Naive B cell (primary cell): ENCODE measurements at regions not wholly inside any gene's neighbourhood (a gene's known extent, or its start where the extent isn't known, plus 50 kb on each side); places are given as distances from the start of the nearest gene placed in this dataset.
A peak's percentile ranks its signal among the peaks of the same experiment; 100 is the strongest.

Experiments used
- ATAC-seq, 2 donors: fragments of 150-1000 bp; cut with Tn5 transposase; 2 replicates each; pipeline ENCODE4 v1.10.0; 2021; ENCODE audit warnings: low read depth in 2 of 2, mild to moderate bottlenecking in 2 of 2, moderate library complexity in 2 of 2
- DNase-seq: peaks from one replicate; pipeline ENCODE4 v3.0.0; 2022
- H3K27ac Mint-ChIP-seq, 6 donors: one replicate each; pipeline ENCODE4 v1.8.0; 2020 to 2022; ENCODE audit warnings: mild to moderate bottlenecking in 6 of 6, mixed read lengths in 6 of 6, moderate library complexity in 5 of 6, inconsistent platforms in 2 of 6
- H3K27me3 Mint-ChIP-seq, 3 donors: one replicate each; pipeline ENCODE4 v1.8.0; 2021 to 2022; ENCODE audit warnings: mixed read lengths in 3 of 3, mild to moderate bottlenecking in 1 of 3
- H3K36me3 Mint-ChIP-seq, 2 donors: one replicate each; pipeline ENCODE4 v1.8.0; 2020 to 2022; ENCODE audit warnings: mixed read lengths in 2 of 2, inconsistent platforms in 1 of 2, mild to moderate bottlenecking in 1 of 2
- H3K4me1 Mint-ChIP-seq, 3 donors: one replicate each; pipeline ENCODE4 v1.8.0; 2020 to 2022; ENCODE audit warnings: mixed read lengths in 3 of 3, inconsistent platforms in 1 of 3, mild to moderate bottlenecking in 1 of 3, moderate library complexity in 1 of 3
- H3K4me3 Mint-ChIP-seq, 8 donors: one replicate each; pipeline ENCODE4 v1.8.0; 2020 to 2022; ENCODE audit warnings: mild to moderate bottlenecking in 8 of 8, mixed read lengths in 8 of 8, moderate library complexity in 8 of 8, inconsistent platforms in 2 of 8
- H3K9me3 Mint-ChIP-seq, 7 donors: one replicate each; pipeline ENCODE4 v1.8.0; 2020 to 2022; ENCODE audit warnings: mixed read lengths in 7 of 7, mild to moderate bottlenecking in 5 of 7, inconsistent platforms in 2 of 7, moderate library complexity in 1 of 7

- DNase-seq, result no peak
- Mint-ChIP-seq H3K27ac (no peak overlapping the region), H3K4me1 (peaks cover 0 to 2% (median 0%) of the 10 kb centered on the region in 3 donors), H3K27me3 (peaks cover 0 to 8% (median 0%) of the 10 kb centered on the region in 3 donors), H3K4me3 (no peak overlapping the region), H3K36me3 (no peaks in the 10 kb centered on the region), H3K9me3 (no peaks in the 10 kb centered on the region)
- ATAC-seq, result no peak
These were observed 542.0 kb downstream of the TNS3 start for GRCh38 chr7:47039904-47040303.

GRCh38 chr7:47039089-47039648 lies 542.7 kb downstream of the TNS3 start:
- H3K4me3 Mint-ChIP-seq, result no peak overlapping the region
- H3K4me1 Mint-ChIP-seq, result peaks cover 0 to 2% (median 0%) of the 10 kb centered on the region in 3 donors
- H3K9me3 Mint-ChIP-seq, result no peaks in the 10 kb centered on the region
- DNase-seq (no peak), ATAC-seq (no peak)
- H3K27me3 Mint-ChIP-seq, result peaks cover 0 to 8% (median 0%) of the 10 kb centered on the region in 3 donors
- no peaks in the 10 kb centered on the region for H3K36me3 Mint-ChIP-seq
- H3K27ac Mint-ChIP-seq, result peak overlapping the region in 1 of 6 donors; percentile 8

GRCh38 chr7:47038621-47039020 lies 543.3 kb downstream of the TNS3 start:
- H3K4me1 Mint-ChIP-seq, result peaks cover 0 to 2% (median 0%) of the 10 kb centered on the region in 3 donors
- peak overlapping the region in 1 of 6 donors; percentile 8 for H3K27ac Mint-ChIP-seq
- ATAC-seq (no peak), DNase-seq (no peak)
- H3K27me3 Mint-ChIP-seq, result peaks cover 0 to 8% (median 0%) of the 10 kb centered on the region in 3 donors
- peak overlapping the region in 1 of 8 donors; percentile 3 for H3K4me3 Mint-ChIP-seq
- no peaks in the 10 kb centered on the region for H3K9me3 Mint-ChIP-seq
- H3K36me3 Mint-ChIP-seq, result no peaks in the 10 kb centered on the region

GRCh38 chr7:47037607-47038006 lies 544.3 kb downstream of the TNS3 start:
- Mint-ChIP-seq H3K4me1 (peaks cover 0 to 2% (median 0%) of the 10 kb centered on the region in 3 donors), H3K27me3 (peaks cover 0 to 8% (median 0%) of the 10 kb centered on the region in 3 donors), H3K36me3 (no peaks in the 10 kb centered on the region), H3K27ac (no peak overlapping the region), H3K9me3 (no peaks in the 10 kb centered on the region), H3K4me3 (no peak overlapping the region)
- DNase-seq (no peak), ATAC-seq (no peak)

- Mint-ChIP-seq H3K36me3 (no peaks in the 10 kb centered on the region), H3K27ac (peak overlapping the region in 1 of 6 donors; percentile 79), H3K4me3 (no peak overlapping the region), H3K4me1 (peaks cover 0 to 2% (median 0%) of the 10 kb centered on the region in 3 donors), H3K27me3 (peaks cover 0 to 1% (median 0%) of the 10 kb centered on the region in 3 donors), H3K9me3 (no peaks in the 10 kb centered on the region)
- no peak for DNase-seq
- no peak for ATAC-seq
These were observed 545.0 kb downstream of the TNS3 start for GRCh38 chr7:47036909-47037308.

- Mint-ChIP-seq H3K27ac (no peak overlapping the region), H3K9me3 (no peaks in the 10 kb centered on the region)
These were observed 546.4 kb downstream of the TNS3 start for GRCh38 chr7:47035522-47035921.

GRCh38 chr7:47034180-47034579 lies 547.7 kb downstream of the TNS3 start:
- ATAC-seq (no peak), DNase-seq (no peak)
- Mint-ChIP-seq H3K4me3 (no peak overlapping the region), H3K4me1 (peaks cover 0 to 2% (median 0%) of the 10 kb centered on the region in 3 donors), H3K9me3 (no peaks in the 10 kb centered on the region), H3K36me3 (no peaks in the 10 kb centered on the region), H3K27ac (no peak overlapping the region), H3K27me3 (peaks cover 4 to 12% (median 8%) of the 10 kb centered on the region in 3 donors)

More at GRCh38 chr7:47035522-47035921, 546.4 kb downstream of the TNS3 start:
- peaks cover 0 to 2% (median 0%) of the 10 kb centered on the region in 3 donors for H3K4me1 Mint-ChIP-seq
- H3K27me3 Mint-ChIP-seq, result peaks cover 2 to 8% (median 4%) of the 10 kb centered on the region in 3 donors
- ATAC-seq, result no peak
- no peaks in the 10 kb centered on the region for H3K36me3 Mint-ChIP-seq
- no peak for DNase-seq
- H3K4me3 Mint-ChIP-seq, result no peak overlapping the region

- no peak for ATAC-seq
- Mint-ChIP-seq H3K4me3 (no peak overlapping the region), H3K9me3 (no peaks in the 10 kb centered on the region), H3K36me3 (no peaks in the 10 kb centered on the region), H3K27me3 (peaks cover 4 to 12% (median 8%) of the 10 kb centered on the region in 3 donors), H3K27ac (no peak overlapping the region), H3K4me1 (no peaks in the 10 kb centered on the region)
- DNase-seq, result no peak
These were observed 549.4 kb downstream of the TNS3 start for GRCh38 chr7:47032536-47032908.

GRCh38 chr7:47031786-47032535 lies 550.0 kb downstream of the TNS3 start:
- Mint-ChIP-seq H3K27ac (no peak overlapping the region), H3K9me3 (no peaks in the 10 kb centered on the region), H3K4me3 (no peak overlapping the region), H3K4me1 (no peaks in the 10 kb centered on the region), H3K27me3 (peaks cover 4 to 12% (median 8%) of the 10 kb centered on the region in 3 donors), H3K36me3 (no peaks in the 10 kb centered on the region)
- no peak for ATAC-seq
- DNase-seq, result no peak

- Mint-ChIP-seq H3K27ac (no peak overlapping the region), H3K36me3 (no peaks in the 10 kb centered on the region), H3K4me3 (no peak overlapping the region), H3K27me3 (peaks cover 4 to 14% (median 12%) of the 10 kb centered on the region in 3 donors), H3K9me3 (no peaks in the 10 kb centered on the region), H3K4me1 (no peaks in the 10 kb centered on the region)
- no peak for DNase-seq
- ATAC-seq, result no peak
These were observed 553.6 kb downstream of the TNS3 start for GRCh38 chr7:47028284-47028683.

- Mint-ChIP-seq H3K4me3 (no peak overlapping the region), H3K4me1 (no peaks in the 10 kb centered on the region), H3K27ac (no peak overlapping the region), H3K9me3 (no peaks in the 10 kb centered on the region), H3K27me3 (peaks cover 4 to 14% (median 12%) of the 10 kb centered on the region in 3 donors), H3K36me3 (no peaks in the 10 kb centered on the region)
- DNase-seq, result no peak
- ATAC-seq, result no peak
These were observed 554.1 kb downstream of the TNS3 start for GRCh38 chr7:47027695-47028240.

- DNase-seq, result no peak
- H3K27me3 Mint-ChIP-seq, result peaks cover 4 to 14% (median 12%) of the 10 kb centered on the region in 3 donors
These were observed 555.0 kb downstream of the TNS3 start for GRCh38 chr7:47026780-47027361.

GRCh38 chr7:47024991-47025390 lies 556.9 kb downstream of the TNS3 start:
- DNase-seq (no peak), ATAC-seq (no peak)
- H3K9me3 Mint-ChIP-seq, result no peaks in the 10 kb centered on the region
- no peaks in the 10 kb centered on the region for H3K36me3 Mint-ChIP-seq
- H3K4me3 Mint-ChIP-seq, result no peak overlapping the region
- H3K4me1 Mint-ChIP-seq, result no peaks in the 10 kb centered on the region
- peaks cover 4 to 16% (median 13%) of the 10 kb centered on the region in 3 donors for H3K27me3 Mint-ChIP-seq
- no peak overlapping the region for H3K27ac Mint-ChIP-seq

More at GRCh38 chr7:47026780-47027361, 555.0 kb downstream of the TNS3 start:
- H3K4me3 Mint-ChIP-seq, result no peak overlapping the region
- H3K36me3 Mint-ChIP-seq, result no peaks in the 10 kb centered on the region
- H3K4me1 Mint-ChIP-seq, result no peaks in the 10 kb centered on the region
- ATAC-seq, result no peak
- H3K27ac Mint-ChIP-seq, result no peak overlapping the region
- H3K9me3 Mint-ChIP-seq, result no peaks in the 10 kb centered on the region
